ENCODE measurements at regions not wholly inside any gene's neighbourhood (a gene's known extent, or its start where the extent isn't known, plus 50 kb on each side); places are given as distances from the start of the nearest gene placed in this dataset.

- TF ChIP-seq EZH2 (IDR thresholded peaks at IDR 0.05; ENCODE audit: borderline replicate concordance), result no peak
- no peak for TF ChIP-seq CTCF (IDR thresholded peaks at IDR 0.05; ENCODE audit: poor library complexity)
These were observed 179.4 kb upstream of the IRX6 start for GRCh38 chr16:55144651-55145050.
